Kidney tubule cell (primary cell): ENCODE measurements at regions not wholly inside any gene's neighbourhood (a gene's known extent, or its start where the extent isn't known, plus 50 kb on each side); places are given as distances from the start of the nearest gene placed in this dataset.
A peak's percentile ranks its signal among the peaks of the same experiment; 100 is the strongest.
"Not testable (repeated sequence)": the region's sequence is repeated elsewhere in the genome, so short reads cannot be mapped to it uniquely, and the experiment has no call there.

Experiments
- DNase-seq: peaks from one replicate; pipeline ENCODE4 v3.0.0-alpha.2; 2018; ENCODE audit warnings: low spot score

DNA sequence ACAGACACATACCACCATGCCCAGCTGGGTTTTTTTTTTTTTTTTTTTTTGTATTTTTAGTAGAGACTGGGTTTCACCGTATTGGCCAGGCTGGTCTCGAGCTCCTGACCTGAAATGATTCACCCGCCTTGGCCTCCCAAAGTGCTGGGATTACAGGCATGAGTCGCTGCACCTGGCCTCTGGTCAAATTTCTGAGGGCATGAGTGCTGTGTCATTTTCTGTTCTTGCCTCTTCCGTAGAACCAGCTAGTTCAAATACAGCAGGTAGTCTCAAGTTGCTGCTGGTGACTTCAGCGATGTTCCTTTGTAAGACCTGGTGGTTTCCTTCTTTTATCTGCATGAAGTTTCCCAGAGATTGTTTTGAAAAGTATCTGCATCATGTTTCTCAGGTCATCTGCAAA lies 134.8 kb upstream of the SHH start:
- peak; percentile 92 for DNase-seq

GRCh38 chr7:155945670-155946325 lies 133.5 kb upstream of the SHH start:
- DNase-seq: no peak

DNA sequence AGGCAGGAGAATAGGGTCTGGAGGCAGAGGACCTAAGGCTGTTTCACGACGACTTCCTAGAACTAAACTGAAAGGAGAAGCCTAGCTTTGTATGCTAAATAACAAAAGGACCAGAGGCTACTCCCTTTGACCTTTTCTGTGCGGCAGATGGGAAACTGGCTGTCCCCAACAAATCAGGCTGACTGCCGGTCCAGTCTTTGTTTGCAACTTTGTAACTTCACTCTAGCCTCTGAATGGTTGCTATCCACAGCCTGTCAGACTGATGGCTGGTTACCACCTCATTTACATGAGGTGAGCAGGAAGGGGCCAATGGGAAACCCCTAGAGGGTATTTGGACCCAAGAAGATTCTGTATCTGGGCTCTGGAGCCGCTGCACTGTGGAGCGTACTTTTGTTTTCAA lies 132.6 kb upstream of the SHH start:
- DNase-seq: no peak

- no peak for DNase-seq
Observed at GRCh38 chr7:155943251-155943899, 131.1 kb upstream of the SHH start.

DNA sequence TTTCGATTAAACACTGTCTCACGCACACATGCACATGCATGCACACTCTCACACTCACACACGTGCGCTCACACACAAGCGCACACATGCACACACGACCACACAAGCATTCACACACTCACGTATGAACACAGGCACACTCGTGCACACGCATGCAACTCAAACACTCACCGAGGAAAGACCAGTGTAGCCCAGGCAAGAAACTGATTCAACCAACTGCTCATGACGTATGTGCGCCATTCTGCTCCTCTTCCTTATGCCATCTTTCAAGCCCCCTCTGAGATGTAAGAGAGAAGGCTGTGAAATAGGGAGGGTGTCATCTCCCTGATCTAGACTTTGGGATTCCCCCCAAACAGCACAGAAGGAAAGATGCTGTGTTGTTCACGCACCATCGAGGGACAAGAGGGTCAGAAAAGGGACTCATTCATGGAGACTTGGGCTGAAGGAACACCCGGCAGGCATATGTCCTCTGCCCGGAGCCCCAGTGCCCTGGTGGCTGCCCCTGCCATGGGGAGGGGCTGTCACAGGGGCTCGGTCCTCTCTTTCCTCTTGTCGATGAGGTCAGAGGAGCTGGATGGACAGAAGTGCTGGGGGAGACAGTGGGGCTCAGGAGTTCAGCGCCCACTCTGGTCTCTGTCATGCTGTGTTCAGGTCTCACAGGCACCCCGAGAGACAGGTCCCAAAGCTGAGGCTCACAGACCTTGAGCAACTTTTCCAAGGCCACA lies 130.1 kb upstream of the SHH start:
- no peak for DNase-seq

GRCh38 chr7:155941688-155942087 lies 129.4 kb upstream of the SHH start:
- DNase-seq: no peak

DNA sequence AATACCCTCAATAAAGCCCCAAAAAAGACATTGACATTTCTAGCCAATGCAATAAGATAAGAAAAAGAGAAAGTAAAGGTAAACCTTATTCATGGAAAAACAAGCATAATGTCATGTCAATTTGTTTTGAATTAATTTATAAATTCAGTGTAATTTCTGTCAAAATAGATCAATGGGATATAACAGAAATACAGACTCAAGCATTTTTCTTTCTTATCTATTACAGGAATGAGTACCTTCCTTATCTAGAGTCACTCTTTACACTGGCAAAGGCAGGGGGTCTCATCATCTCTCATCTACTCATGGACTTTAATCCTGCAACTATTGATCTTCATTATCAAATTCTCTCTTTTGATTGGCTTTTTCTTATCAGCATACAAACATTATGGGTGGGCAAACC lies 127.1 kb upstream of the SHH start:
- DNase-seq: no peak

GRCh38 chr7:155938129-155938528 lies 125.9 kb upstream of the SHH start:
- DNase-seq: no peak

DNA sequence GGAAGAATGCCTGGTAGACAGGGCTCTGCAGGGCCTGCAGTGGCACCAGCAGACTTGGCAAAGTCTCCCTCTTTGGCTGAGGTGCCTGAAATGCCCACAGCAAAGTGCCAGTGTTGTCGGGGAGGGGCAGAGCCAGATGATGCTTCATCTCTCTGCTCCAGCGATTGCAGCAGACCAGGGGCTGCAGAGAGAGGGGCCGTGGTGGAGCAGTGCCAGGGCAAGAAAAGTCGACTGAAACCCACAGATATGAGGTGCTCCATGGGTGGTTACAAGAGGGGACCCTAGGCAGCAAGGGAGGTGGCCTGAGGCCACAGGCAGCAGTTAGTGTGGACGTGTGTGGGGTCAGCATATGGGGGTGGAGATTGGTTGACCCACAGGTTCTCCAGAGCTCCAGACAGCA lies 123.5 kb upstream of the SHH start:
- DNase-seq: no peak

DNA sequence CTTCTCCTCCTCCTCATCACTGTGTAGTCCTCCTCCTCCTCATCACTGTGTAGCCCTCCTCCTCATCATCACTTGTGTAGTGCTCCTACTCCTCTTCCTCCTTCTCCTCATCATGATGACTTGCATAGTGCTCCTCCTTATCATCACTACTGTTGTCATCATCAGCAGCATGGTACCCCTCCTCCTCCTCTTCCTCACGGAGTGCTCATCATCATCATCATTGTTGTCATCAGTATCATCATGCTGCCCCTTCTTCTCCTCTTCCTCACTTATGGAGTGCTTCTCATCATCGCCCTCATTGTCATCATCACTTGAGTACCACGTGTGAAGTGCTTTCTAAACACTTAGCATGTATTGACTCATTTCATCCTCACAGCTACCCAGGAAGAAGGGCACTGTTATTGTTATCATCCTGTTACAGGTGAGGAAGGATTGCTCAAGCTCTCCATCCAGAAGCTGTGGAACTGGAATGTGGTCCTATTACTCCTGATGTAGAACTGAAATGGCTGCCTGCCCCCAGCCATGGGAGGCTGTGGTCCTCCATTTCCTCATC lies 122.8 kb upstream of the SHH start:
- no peak for DNase-seq

- not testable (repeated sequence) for DNase-seq
Observed at GRCh38 chr7:155932324-155932723, 120.1 kb upstream of the SHH start.

- DNase-seq: no peak
Observed at GRCh38 chr7:155931396-155932085, 119.3 kb upstream of the SHH start.

GRCh38 chr7:155930527-155930926 lies 118.3 kb upstream of the SHH start:
- DNase-seq: no peak

DNA sequence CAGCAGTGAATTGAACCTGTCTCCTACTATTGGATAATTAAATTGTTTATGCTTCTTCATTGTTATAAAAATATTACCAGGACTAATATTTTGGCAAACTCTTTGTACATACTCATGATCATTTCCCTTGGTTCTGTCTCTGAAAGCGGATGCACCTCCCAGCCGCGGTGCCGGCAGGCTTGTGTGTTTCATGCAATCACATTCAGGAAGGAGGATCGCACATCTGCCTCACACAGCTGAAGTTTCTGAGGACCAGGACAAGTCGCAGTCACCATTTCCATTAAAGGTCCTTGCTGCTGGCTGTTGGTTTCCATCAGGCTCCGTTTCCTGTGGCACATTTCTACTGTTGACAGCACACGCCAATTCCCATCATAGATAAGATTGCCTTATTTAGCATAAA lies 117.8 kb upstream of the SHH start:
- no peak for DNase-seq

GRCh38 chr7:155928583-155928982 lies 116.3 kb upstream of the SHH start:
- DNase-seq: no peak

DNA sequence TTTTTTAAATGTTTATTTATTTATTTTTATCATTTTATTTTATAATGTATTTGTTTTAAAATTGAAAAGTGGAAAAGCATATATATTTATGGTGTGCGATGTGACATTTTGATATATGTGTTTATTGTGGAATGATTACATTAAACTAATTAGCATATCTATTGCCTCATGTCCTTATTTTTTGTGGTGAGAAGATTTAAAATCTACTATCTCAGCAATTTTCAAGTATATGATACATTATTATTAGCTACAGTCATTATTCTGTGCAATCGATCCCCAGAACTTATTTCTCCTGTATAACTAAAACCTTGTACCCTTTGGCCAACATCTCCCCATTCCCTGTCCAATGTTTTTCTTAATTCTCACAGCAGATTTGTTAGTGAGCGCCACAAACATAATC lies 115.6 kb upstream of the SHH start:
- DNase-seq: no peak

DNA sequence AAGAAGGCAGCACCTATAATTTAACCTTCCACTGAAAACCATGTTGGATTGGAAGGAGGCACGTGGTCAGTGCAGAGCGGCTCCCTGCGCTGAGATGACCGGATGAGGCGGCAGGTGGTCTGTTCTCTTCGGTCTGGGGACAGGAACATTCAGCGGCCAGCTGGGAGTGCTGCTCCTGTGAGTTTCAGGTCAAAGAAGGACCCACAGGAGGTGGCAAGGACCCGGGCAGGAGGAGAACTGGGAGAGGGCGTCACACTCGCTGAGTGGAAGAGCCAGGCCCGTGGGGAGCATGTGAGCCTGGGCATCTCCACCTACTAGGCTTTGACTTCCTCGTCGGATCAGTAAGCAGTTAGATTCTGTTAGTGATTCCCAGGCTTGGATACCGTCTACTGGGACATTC lies 113.4 kb upstream of the SHH start:
- DNase-seq: no peak

GRCh38 chr7:155922067-155922816 lies 110.0 kb upstream of the SHH start:
- DNase-seq: peak; percentile 88

DNA sequence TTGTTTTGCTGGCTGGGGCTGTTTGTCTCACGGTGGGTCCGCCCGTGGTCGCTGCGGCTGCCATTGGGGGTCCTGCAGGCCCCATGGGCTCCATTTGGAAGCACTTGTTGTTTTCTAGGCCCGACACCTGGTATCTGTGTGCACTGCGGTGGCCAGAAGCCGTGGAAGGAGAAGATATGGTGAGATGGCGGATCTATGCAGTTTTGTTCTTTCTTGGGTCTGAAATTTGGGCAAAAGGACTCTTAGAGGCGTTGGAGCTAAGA lies 109.5 kb upstream of the SHH start:
- no peak for DNase-seq

GRCh38 chr7:155921086-155921803 lies 109.0 kb upstream of the SHH start:
- DNase-seq: no peak

DNA sequence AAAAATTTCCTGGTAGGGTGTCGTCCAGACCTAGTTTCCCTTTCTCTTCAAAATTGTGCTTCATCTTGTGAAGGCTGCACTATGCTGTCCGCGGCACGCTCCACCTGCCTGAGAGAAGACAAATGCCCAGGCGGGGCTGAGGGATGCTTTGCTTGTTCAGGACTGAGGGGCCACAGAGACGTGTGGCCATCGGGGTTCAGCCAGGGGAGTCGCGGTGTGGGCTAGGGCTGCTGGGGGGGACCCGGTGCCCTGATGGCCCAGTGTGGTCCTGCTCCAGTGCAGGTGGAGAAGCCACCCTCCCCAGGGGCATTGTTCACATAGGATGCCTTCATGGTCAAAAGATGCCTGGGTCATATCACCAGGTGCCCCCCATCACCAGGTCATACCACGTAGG lies 107.8 kb upstream of the SHH start:
- no peak for DNase-seq
